Ovary (tissue), 3 donors: ENCODE measurements at regions not wholly inside any gene's neighbourhood (a gene's known extent, or its start where the extent isn't known, plus 50 kb on each side); places are given as distances from the start of the nearest gene placed in this dataset.

Source experiments
- POLR2A ChIP-seq: fragments of 450-650 bp; IDR thresholded peaks from one replicate; pipeline ENCODE4 v1.6.1; 2017; ENCODE audit warnings: antibody characterized with exemption, mild to moderate bottlenecking, moderate library complexity
- TF ChIP-seq, protein P1 (sequence below), 3 donors: fragments of 450-650 bp in 2 of 3; fragments of 200-600 bp in 1 of 3; IDR thresholded peaks; one replicate each; pipeline versions ENCODE4 v1.5.1 to v1.8.0; 2016 to 2022; ENCODE audit warnings: antibody characterized with exemption in 3 of 3, mild to moderate bottlenecking in 1 of 3
- donor health status: DM: no; HTN: no; CAD: no.

DNA sequence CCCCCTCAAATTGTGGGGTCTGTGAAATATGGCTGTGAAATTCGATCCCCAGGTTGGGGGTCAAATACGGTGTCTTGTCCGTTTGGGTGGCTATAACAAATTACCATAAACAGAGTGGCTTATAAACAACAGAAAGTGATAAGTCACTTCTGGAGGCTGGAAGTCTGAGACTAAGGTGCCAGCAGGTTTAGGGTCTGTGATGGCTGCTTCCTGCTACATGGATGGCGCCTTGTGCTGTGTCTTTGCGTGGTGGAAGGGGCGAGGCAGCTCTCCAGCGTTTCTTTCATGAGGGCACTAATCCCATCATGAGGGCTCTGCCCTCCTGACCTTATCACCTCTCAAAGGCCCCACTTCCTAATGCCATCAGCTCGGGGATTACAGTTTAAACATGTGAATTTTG lies 120.0 kb downstream of the IRF8 start:
- TF ChIP-seq, protein P1, sequence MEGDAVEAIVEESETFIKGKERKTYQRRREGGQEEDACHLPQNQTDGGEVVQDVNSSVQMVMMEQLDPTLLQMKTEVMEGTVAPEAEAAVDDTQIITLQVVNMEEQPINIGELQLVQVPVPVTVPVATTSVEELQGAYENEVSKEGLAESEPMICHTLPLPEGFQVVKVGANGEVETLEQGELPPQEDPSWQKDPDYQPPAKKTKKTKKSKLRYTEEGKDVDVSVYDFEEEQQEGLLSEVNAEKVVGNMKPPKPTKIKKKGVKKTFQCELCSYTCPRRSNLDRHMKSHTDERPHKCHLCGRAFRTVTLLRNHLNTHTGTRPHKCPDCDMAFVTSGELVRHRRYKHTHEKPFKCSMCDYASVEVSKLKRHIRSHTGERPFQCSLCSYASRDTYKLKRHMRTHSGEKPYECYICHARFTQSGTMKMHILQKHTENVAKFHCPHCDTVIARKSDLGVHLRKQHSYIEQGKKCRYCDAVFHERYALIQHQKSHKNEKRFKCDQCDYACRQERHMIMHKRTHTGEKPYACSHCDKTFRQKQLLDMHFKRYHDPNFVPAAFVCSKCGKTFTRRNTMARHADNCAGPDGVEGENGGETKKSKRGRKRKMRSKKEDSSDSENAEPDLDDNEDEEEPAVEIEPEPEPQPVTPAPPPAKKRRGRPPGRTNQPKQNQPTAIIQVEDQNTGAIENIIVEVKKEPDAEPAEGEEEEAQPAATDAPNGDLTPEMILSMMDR (IDR thresholded peaks at IDR 0.05): no peak
- TF ChIP-seq POLR2A: no peak
